ENCODE measurements at regions not wholly inside any gene's neighbourhood (a gene's known extent, or its start where the extent isn't known, plus 50 kb on each side); places are given as distances from the start of the nearest gene placed in this dataset.

GRCh38 chr10:117662751-117663540 lies 120.4 kb downstream of the EMX2 start:
- no peaks in the 10 kb centered on the region for H3K9me3 ChIP-seq
- intact Hi-C loops (cut with micrococcal nuclease; ENCODE audit: unreplicated experiment) = no loop called here
- no peaks in the 10 kb centered on the region for H3K4me1 ChIP-seq
- no peak overlapping the region for H3K4me3 ChIP-seq (ENCODE audit: low read depth, low read length)
- H3K4me3 Mint-ChIP-seq (ENCODE audit: unreplicated experiment) = no peak overlapping the region
- ChIA-PET POLR2A (no interaction called here), CTCF (interaction anchor here (0.9 kb wide), 1 partner anchor 166 kb away, joined by 3 read pairs; no protein-coding TSS in a partner anchor)
- peaks cover 4% of the 10 kb centered on the region for H3K27me3 Mint-ChIP-seq (ENCODE audit: insufficient read depth, unreplicated experiment)
- BruUV-seq (replicated peaks) = no TSS peak
- no peak overlapping the region for H3K27ac Mint-ChIP-seq (ENCODE audit: unreplicated experiment)
- H3K4me1 Mint-ChIP-seq (ENCODE audit: low read depth, unreplicated experiment) = no peaks in the 10 kb centered on the region
- DNase-seq = no peak
- H3K27me3 ChIP-seq (replicated peaks; ENCODE audit: control insufficient read depth, insufficient read depth, low read length) = no peaks in the 10 kb centered on the region
- no peak for TF ChIP-seq CTCF (IDR thresholded peaks at IDR 0.05; ENCODE audit: insufficient read depth in 1 of 2, low read depth in 1 of 2, low read length in 1 of 2, severe bottlenecking in 1 of 2, unreplicated experiment in 1 of 2)
- H3K36me3 ChIP-seq (ENCODE audit: control insufficient read depth, insufficient read depth, low read length) = no peaks in the 10 kb centered on the region
- no peaks in the 10 kb centered on the region for H3K36me3 Mint-ChIP-seq (ENCODE audit: insufficient read depth, unreplicated experiment)
- no peaks in the 10 kb centered on the region for H3K9me3 Mint-ChIP-seq (ENCODE audit: unreplicated experiment)

DNA sequence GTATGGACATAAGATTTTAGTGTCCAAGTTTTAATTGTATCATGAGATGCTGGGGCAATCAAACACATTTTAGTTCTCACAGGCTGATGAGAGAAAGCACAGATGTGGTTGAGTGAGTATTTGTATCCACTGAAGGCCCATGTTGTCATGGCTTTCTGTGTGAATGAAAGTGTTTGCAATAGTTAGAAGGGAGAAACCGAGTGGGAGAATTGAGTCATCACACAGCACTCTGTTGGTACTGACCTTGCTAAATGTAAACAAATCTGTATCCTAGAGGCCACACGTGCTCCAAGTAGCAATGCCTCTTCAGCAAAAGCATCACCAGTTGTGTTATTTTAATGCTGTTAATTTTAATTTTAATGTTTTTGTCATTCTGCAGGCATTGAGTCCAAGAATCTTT lies 121.2 kb downstream of the EMX2 start:
- no peaks in the 10 kb centered on the region for H3K36me3 ChIP-seq (ENCODE audit: control insufficient read depth, insufficient read depth, low read length)
- TF ChIP-seq CTCF (IDR thresholded peaks at IDR 0.05; ENCODE audit: insufficient read depth in 1 of 2, low read depth in 1 of 2, low read length in 1 of 2, severe bottlenecking in 1 of 2, unreplicated experiment in 1 of 2) = no peak
- CTCF ChIA-PET = no interaction called here
- H3K27me3 Mint-ChIP-seq (ENCODE audit: insufficient read depth, unreplicated experiment) = peaks cover 4% of the 10 kb centered on the region
- no peak overlapping the region for H3K27ac Mint-ChIP-seq (ENCODE audit: unreplicated experiment)
- no peaks in the 10 kb centered on the region for H3K9me3 Mint-ChIP-seq (ENCODE audit: unreplicated experiment)
- H3K9me3 ChIP-seq = no peaks in the 10 kb centered on the region
- H3K36me3 Mint-ChIP-seq (ENCODE audit: insufficient read depth, unreplicated experiment) = no peaks in the 10 kb centered on the region
- H3K27me3 ChIP-seq (replicated peaks; ENCODE audit: control insufficient read depth, insufficient read depth, low read length) = no peaks in the 10 kb centered on the region
- H3K4me3 ChIP-seq (ENCODE audit: low read depth, low read length) = no peak overlapping the region
- no peaks in the 10 kb centered on the region for H3K4me1 ChIP-seq
- no peak for DNase-seq
- no TSS peak for BruUV-seq (replicated peaks)
- H3K4me1 Mint-ChIP-seq (ENCODE audit: low read depth, unreplicated experiment) = no peaks in the 10 kb centered on the region
- POLR2A ChIA-PET = no interaction called here
- no peak overlapping the region for H3K4me3 Mint-ChIP-seq (ENCODE audit: unreplicated experiment)
- intact Hi-C loops (cut with micrococcal nuclease; ENCODE audit: unreplicated experiment) = no loop called here

GRCh38 chr10:117664288-117664687 lies 121.7 kb downstream of the EMX2 start:
- POLR2A ChIA-PET = no interaction called here
- CTCF ChIA-PET = no interaction called here

More at GRCh38 chr10:117664288-117664687, 121.7 kb downstream of the EMX2 start:
- Histone ChIP-seq H3K9me3 (no peaks in the 10 kb centered on the region), H3K4me3 (ENCODE audit: low read depth, low read length) (no peak overlapping the region), H3K27me3 (replicated peaks; ENCODE audit: control insufficient read depth, insufficient read depth, low read length) (no peaks in the 10 kb centered on the region), H3K4me1 (no peaks in the 10 kb centered on the region), H3K36me3 (ENCODE audit: control insufficient read depth, insufficient read depth, low read length) (no peaks in the 10 kb centered on the region)
- no peak for TF ChIP-seq CTCF (IDR thresholded peaks at IDR 0.05; ENCODE audit: insufficient read depth in 1 of 2, low read depth in 1 of 2, low read length in 1 of 2, severe bottlenecking in 1 of 2, unreplicated experiment in 1 of 2)
- no peaks in the 10 kb centered on the region for H3K36me3 Mint-ChIP-seq (ENCODE audit: insufficient read depth, unreplicated experiment)
- no peak for DNase-seq
- H3K9me3 Mint-ChIP-seq (ENCODE audit: unreplicated experiment) = no peaks in the 10 kb centered on the region
- H3K4me3 Mint-ChIP-seq (ENCODE audit: unreplicated experiment) = no peak overlapping the region
- no peaks in the 10 kb centered on the region for H3K4me1 Mint-ChIP-seq (ENCODE audit: low read depth, unreplicated experiment)
- BruUV-seq (replicated peaks) = no TSS peak
- no peak overlapping the region for H3K27ac Mint-ChIP-seq (ENCODE audit: unreplicated experiment)
- H3K27me3 Mint-ChIP-seq (ENCODE audit: insufficient read depth, unreplicated experiment) = peaks cover 3% of the 10 kb centered on the region
- intact Hi-C loops (cut with micrococcal nuclease; ENCODE audit: unreplicated experiment) = no loop called here

Measured in Caco-2 (cell line).